ENCODE measurements at regions not wholly inside any gene's neighbourhood (a gene's known extent, or its start where the extent isn't known, plus 50 kb on each side); places are given as distances from the start of the nearest gene placed in this dataset.
"Not testable (repeated sequence)": the region's sequence is repeated elsewhere in the genome, so short reads cannot be mapped to it uniquely, and the experiment has no call there.

GRCh38 chr9:107571148-107571547 is 81.6 kb upstream of the KLF4 start:
- no peak overlapping the region for H3K4me2 ChIP-seq (ENCODE audit: low read length)
- no peak overlapping the region for H3K27ac ChIP-seq (ENCODE audit: low read depth, low read length)
- H2BK12ac ChIP-seq (ENCODE audit: low read length) = no peak overlapping the region
- H3K14ac ChIP-seq (ENCODE audit: low read length) = no peak overlapping the region
- H3K9me3 ChIP-seq (ENCODE audit: insufficient read depth, low read depth, low read length) = no peaks in the 10 kb centered on the region
- no peak overlapping the region for H3K23ac ChIP-seq (ENCODE audit: low read length)
- H3K18ac ChIP-seq (ENCODE audit: low read length) = no peak overlapping the region
- no peak overlapping the region for H4K12ac ChIP-seq (ENCODE audit: low read depth, low read length)
- H2AFZ ChIP-seq (ENCODE audit: insufficient read depth, low read length, poor library complexity) = no peak overlapping the region
- H2BK120ac ChIP-seq (ENCODE audit: insufficient read depth, low read length, poor library complexity) = no peak overlapping the region
- no peak overlapping the region for H3K4ac ChIP-seq (ENCODE audit: low read depth, low read length)
- no peak overlapping the region for H4K8ac ChIP-seq (ENCODE audit: low read depth, low read length)
- peaks cover 7 to 9% of the 10 kb centered on the region in 2 experiments for H3K4me1 ChIP-seq (ENCODE audit: control insufficient read depth in 1 of 2, insufficient read depth in 2 of 2, low read length in 2 of 2)
- H4K91ac ChIP-seq (ENCODE audit: low read depth, low read length) = no peak overlapping the region
- H3K4me3 ChIP-seq (ENCODE audit: low read depth, low read length) = no peak overlapping the region
- no peak overlapping the region for H3K9ac ChIP-seq (ENCODE audit: low read length)
- DNase-seq = no peak
- H3K79me1 ChIP-seq (ENCODE audit: low read length) = peaks cover 5% of the 10 kb centered on the region
- H2AK5ac ChIP-seq (ENCODE audit: low read length) = no peak overlapping the region
- no CpG with 5 or more reads among the region's 1 CpG for WGBS (ENCODE audit: extremely low coverage, insufficient coverage, insufficient read length)
- no peaks in the 10 kb centered on the region for H3K27me3 ChIP-seq (ENCODE audit: insufficient read depth, low read length)
- no peaks in the 10 kb centered on the region for H3K36me3 ChIP-seq (ENCODE audit: control insufficient read depth in 1 of 2, insufficient read depth in 2 of 2, low read length in 2 of 2)
- H3K79me2 ChIP-seq (ENCODE audit: control insufficient read depth, insufficient read depth, low read length, poor library complexity) = no peaks in the 10 kb centered on the region
- no peak overlapping the region for H2BK5ac ChIP-seq (ENCODE audit: low read depth, low read length, poor library complexity)

- no CpG with 5 or more reads among the region's 4 CpGs for WGBS (ENCODE audit: extremely low coverage, insufficient coverage, insufficient read length)
- Histone ChIP-seq H4K8ac (ENCODE audit: low read depth, low read length) (no peak overlapping the region), H2BK120ac (ENCODE audit: insufficient read depth, low read length, poor library complexity) (no peak overlapping the region), H3K9me3 (ENCODE audit: insufficient read depth, low read depth, low read length) (no peaks in the 10 kb centered on the region), H3K79me2 (ENCODE audit: control insufficient read depth, insufficient read depth, low read length, poor library complexity) (no peaks in the 10 kb centered on the region), H3K18ac (ENCODE audit: low read length) (no peak overlapping the region), H3K27me3 (ENCODE audit: insufficient read depth, low read length) (no peaks in the 10 kb centered on the region), H3K4me3 (ENCODE audit: low read depth, low read length) (no peak overlapping the region), H3K9ac (ENCODE audit: low read length) (no peak overlapping the region), H2AFZ (ENCODE audit: insufficient read depth, low read length, poor library complexity) (no peak overlapping the region), H3K4me2 (ENCODE audit: low read length) (no peak overlapping the region), H3K79me1 (ENCODE audit: low read length) (peaks cover 5% of the 10 kb centered on the region), H3K4me1 (ENCODE audit: control insufficient read depth in 1 of 2, insufficient read depth in 2 of 2, low read length in 2 of 2) (peaks cover 12 to 14% of the 10 kb centered on the region in 2 experiments), H3K36me3 (ENCODE audit: control insufficient read depth in 1 of 2, insufficient read depth in 2 of 2, low read length in 2 of 2) (no peaks in the 10 kb centered on the region), H4K12ac (ENCODE audit: low read depth, low read length) (no peak overlapping the region), H2BK12ac (ENCODE audit: low read length) (no peak overlapping the region), H3K14ac (ENCODE audit: low read length) (no peak overlapping the region), H2AK5ac (ENCODE audit: low read length) (no peak overlapping the region), H4K91ac (ENCODE audit: low read depth, low read length) (no peak overlapping the region), H3K4ac (ENCODE audit: low read depth, low read length) (no peak overlapping the region), H3K23ac (ENCODE audit: low read length) (no peak overlapping the region), H2BK5ac (ENCODE audit: low read depth, low read length, poor library complexity) (peak overlapping the region; percentile 64), H3K27ac (ENCODE audit: low read depth, low read length) (peak overlapping the region; percentile 64)
- DNase-seq = peak in 1 of 2 donors; percentile 16
Measured at GRCh38 chr9:107569174-107569573, 79.6 kb upstream of the KLF4 start.

- peak overlapping the region; percentile 58 for H4K91ac ChIP-seq (ENCODE audit: low read depth, low read length)
- no CpG with 5 or more reads among the region's 10 CpGs for WGBS (ENCODE audit: extremely low coverage, insufficient coverage, insufficient read length)
Measured at GRCh38 chr9:107568406-107568805, 78.8 kb upstream of the KLF4 start.

GRCh38 chr9:107567462-107567861 is 77.9 kb upstream of the KLF4 start:
- H3K9me3 ChIP-seq (ENCODE audit: insufficient read depth, low read depth, low read length) = no peaks in the 10 kb centered on the region
- no CpG with 5 or more reads among the region's 4 CpGs for WGBS (ENCODE audit: extremely low coverage, insufficient coverage, insufficient read length)
- no peak for DNase-seq

More at GRCh38 chr9:107568406-107568805, 78.8 kb upstream of the KLF4 start:
- not testable (repeated sequence) for H3K79me2 ChIP-seq (ENCODE audit: control insufficient read depth, insufficient read depth, low read length, poor library complexity); H3K4me3 ChIP-seq (ENCODE audit: low read depth, low read length); H3K36me3 ChIP-seq (ENCODE audit: control insufficient read depth in 1 of 2, insufficient read depth in 2 of 2, low read length in 2 of 2); H3K18ac ChIP-seq (ENCODE audit: low read length); H2BK120ac ChIP-seq (ENCODE audit: insufficient read depth, low read length, poor library complexity); H3K9ac ChIP-seq (ENCODE audit: low read length); H3K27ac ChIP-seq (ENCODE audit: low read depth, low read length); H3K79me1 ChIP-seq (ENCODE audit: low read length); H3K4me2 ChIP-seq (ENCODE audit: low read length); H2AFZ ChIP-seq (ENCODE audit: insufficient read depth, low read length, poor library complexity); H3K9me3 ChIP-seq (ENCODE audit: insufficient read depth, low read depth, low read length); DNase-seq; H3K23ac ChIP-seq (ENCODE audit: low read length); H2AK5ac ChIP-seq (ENCODE audit: low read length); H4K12ac ChIP-seq (ENCODE audit: low read depth, low read length); H3K27me3 ChIP-seq (ENCODE audit: insufficient read depth, low read length); H3K4ac ChIP-seq (ENCODE audit: low read depth, low read length)
- H4K8ac ChIP-seq (ENCODE audit: low read depth, low read length) = peak overlapping the region; percentile 44
- H2BK12ac ChIP-seq (ENCODE audit: low read length) = peak overlapping the region; percentile 69
- H3K4me1 ChIP-seq (ENCODE audit: control insufficient read depth in 1 of 2, insufficient read depth in 2 of 2, low read length in 2 of 2) = peaks cover 13 to 14% of the 10 kb centered on the region in 2 experiments
- H3K14ac ChIP-seq (ENCODE audit: low read length) = peak overlapping the region; percentile 38
- peak overlapping the region; percentile 59 for H2BK5ac ChIP-seq (ENCODE audit: low read depth, low read length, poor library complexity)

More at GRCh38 chr9:107567462-107567861, 77.9 kb upstream of the KLF4 start:
- Histone ChIP-seq H3K4me3 (ENCODE audit: low read depth, low read length) (no peak overlapping the region), H2BK12ac (ENCODE audit: low read length) (no peak overlapping the region), H3K18ac (ENCODE audit: low read length) (no peak overlapping the region), H2AFZ (ENCODE audit: insufficient read depth, low read length, poor library complexity) (no peak overlapping the region), H3K4ac (ENCODE audit: low read depth, low read length) (no peak overlapping the region), H3K36me3 (ENCODE audit: control insufficient read depth in 1 of 2, insufficient read depth in 2 of 2, low read length in 2 of 2) (no peaks in the 10 kb centered on the region), H4K12ac (ENCODE audit: low read depth, low read length) (no peak overlapping the region), H4K91ac (ENCODE audit: low read depth, low read length) (no peak overlapping the region), H3K27me3 (ENCODE audit: insufficient read depth, low read length) (no peaks in the 10 kb centered on the region), H3K4me1 (ENCODE audit: control insufficient read depth in 1 of 2, insufficient read depth in 2 of 2, low read length in 2 of 2) (peaks cover 13 to 16% of the 10 kb centered on the region in 2 experiments), H3K4me2 (ENCODE audit: low read length) (no peak overlapping the region), H3K79me1 (ENCODE audit: low read length) (peaks cover 5% of the 10 kb centered on the region), H2BK5ac (ENCODE audit: low read depth, low read length, poor library complexity) (no peak overlapping the region), H3K27ac (ENCODE audit: low read depth, low read length) (no peak overlapping the region), H3K79me2 (ENCODE audit: control insufficient read depth, insufficient read depth, low read length, poor library complexity) (no peaks in the 10 kb centered on the region), H3K9ac (ENCODE audit: low read length) (no peak overlapping the region), H4K8ac (ENCODE audit: low read depth, low read length) (no peak overlapping the region), H2AK5ac (ENCODE audit: low read length) (no peak overlapping the region), H3K14ac (ENCODE audit: low read length) (no peak overlapping the region), H3K23ac (ENCODE audit: low read length) (no peak overlapping the region), H2BK120ac (ENCODE audit: insufficient read depth, low read length, poor library complexity) (no peak overlapping the region)
